Activated T-helper 9 cell treated with anti-CD3 and anti-CD28 coated beads, Interleukin-2, amount 50 U/mL, for 16 hours (primary cell): ENCODE measurements at regions not wholly inside any gene's neighbourhood (a gene's known extent, or its start where the extent isn't known, plus 50 kb on each side); places are given as distances from the start of the nearest gene placed in this dataset.

Experiments
- DNase-seq: peaks from one replicate; pipeline ENCODE4 v3.0.0-alpha.2; 2020; ENCODE audit warnings: low read depth

- DNase-seq, result no peak
Observed at GRCh38 chr11:88404932-88405710, 67.6 kb upstream of the CTSC start.

GRCh38 chr11:88404391-88404790, 66.9 kb upstream of the CTSC start:
- DNase-seq, result no peak

GRCh38 chr11:88402784-88403183, 65.2 kb upstream of the CTSC start:
- no peak for DNase-seq

GRCh38 chr11:88402192-88402715, 64.7 kb upstream of the CTSC start:
- DNase-seq, result no peak

GRCh38 chr11:88398791-88399570, 61.4 kb upstream of the CTSC start:
- DNase-seq, result no peak

- DNase-seq, result no peak
Observed at GRCh38 chr11:88398372-88398771, 60.8 kb upstream of the CTSC start.

- no peak for DNase-seq
Observed at GRCh38 chr11:88390254-88390653, 52.7 kb upstream of the CTSC start.

GRCh38 chr11:88387957-88388356, 50.4 kb upstream of the CTSC start:
- DNase-seq, result no peak
